ENCODE measurements at regions not wholly inside any gene's neighbourhood (a gene's known extent, or its start where the extent isn't known, plus 50 kb on each side); places are given as distances from the start of the nearest gene placed in this dataset.

- DNase-seq (ENCODE audit: low read depth, low spot score) (no peak), ATAC-seq (no peak)
- no TSS peak for BruUV-seq (replicated peaks)
- TF ChIP-seq POLR2AphosphoS5 (IDR thresholded peaks at IDR 0.05; ENCODE audit: low read depth, low read length), result no peak
- no peak for TF ChIP-seq TCF7L2 (IDR thresholded peaks at IDR 0.05; ENCODE audit: low read depth, low read length)
- TF ChIP-seq REST (IDR thresholded peaks at IDR 0.05; ENCODE audit: insufficient read depth in 1 of 2, low read depth in 2 of 2, low read length in 1 of 2), result no peak
- TF ChIP-seq CTCF (IDR thresholded peaks at IDR 0.05), result no peak
- no peak for TF ChIP-seq SIN3A (IDR thresholded peaks at IDR 0.05; ENCODE audit: borderline replicate concordance, insufficient read depth, low read depth, low read length)
- intact Hi-C loops (cut with micrococcal nuclease; ENCODE audit: unreplicated experiment) (no loop called here), in situ Hi-C loops (cut with HindIII; ENCODE audit: low pct_unique_long_range_greater_than_20kb, low sequenced_read_pairs) (no loop called here)
- CTCF ChIA-PET, result no interaction called here
- H3K4me1 ChIP-seq (ENCODE audit: control insufficient read depth, insufficient read depth, low read length), result no peaks in the 10 kb centered on the region
- H3K27ac ChIP-seq (ENCODE audit: low read length), result no peak overlapping the region
- POLR2A ChIA-PET, result no interaction called here
- no peaks in the 10 kb centered on the region for H3K9me3 ChIP-seq (ENCODE audit: control insufficient read depth, insufficient read depth, low read depth, low read length)
- H3K36me3 ChIP-seq (ENCODE audit: control insufficient read depth, insufficient read depth, low read length), result no peaks in the 10 kb centered on the region
- no peak overlapping the region for H3K4me3 ChIP-seq (ENCODE audit: low read depth in 2 of 2, low read length in 2 of 2)
- no peaks in the 10 kb centered on the region for H3K27me3 ChIP-seq (ENCODE audit: control insufficient read depth, insufficient read depth, low read length)
These were observed 232.2 kb downstream of the CRPPA start for GRCh38 chr7:16189026-16189715.

GRCh38 chr7:16187131-16187530 lies 234.2 kb downstream of the CRPPA start:
- ChIA-PET CTCF (no interaction called here), POLR2A (no interaction called here)
- in situ Hi-C loops (cut with HindIII; ENCODE audit: low pct_unique_long_range_greater_than_20kb, low sequenced_read_pairs), result no loop called here
- no peaks in the 10 kb centered on the region for H3K9me3 ChIP-seq (ENCODE audit: control insufficient read depth, insufficient read depth, low read depth, low read length)
- intact Hi-C loops (cut with micrococcal nuclease; ENCODE audit: unreplicated experiment), result no loop called here
- no peak overlapping the region for H3K4me3 ChIP-seq (ENCODE audit: low read depth in 2 of 2, low read length in 2 of 2)
- no peaks in the 10 kb centered on the region for H3K4me1 ChIP-seq (ENCODE audit: control insufficient read depth, insufficient read depth, low read length)
- DNase-seq (ENCODE audit: low read depth, low spot score) (no peak), ATAC-seq (no peak)
- BruUV-seq (replicated peaks), result no TSS peak
- no peak for TF ChIP-seq TCF7L2 (IDR thresholded peaks at IDR 0.05; ENCODE audit: low read depth, low read length)
- no peak for TF ChIP-seq REST (IDR thresholded peaks at IDR 0.05; ENCODE audit: insufficient read depth in 1 of 2, low read depth in 2 of 2, low read length in 1 of 2)
- no peak for TF ChIP-seq CTCF (IDR thresholded peaks at IDR 0.05)
- TF ChIP-seq POLR2AphosphoS5 (IDR thresholded peaks at IDR 0.05; ENCODE audit: low read depth, low read length), result no peak
- no peak for TF ChIP-seq SIN3A (IDR thresholded peaks at IDR 0.05; ENCODE audit: borderline replicate concordance, insufficient read depth, low read depth, low read length)
- H3K36me3 ChIP-seq (ENCODE audit: control insufficient read depth, insufficient read depth, low read length), result no peaks in the 10 kb centered on the region
- no peak overlapping the region for H3K27ac ChIP-seq (ENCODE audit: low read length)
- no peaks in the 10 kb centered on the region for H3K27me3 ChIP-seq (ENCODE audit: control insufficient read depth, insufficient read depth, low read length)

All from Panc1 (cell line).